Germinal center (tissue), 1 donor: ENCODE measurements at regions not wholly inside any gene's neighbourhood (a gene's known extent, or its start where the extent isn't known, plus 50 kb on each side); places are given as distances from the start of the nearest gene placed in this dataset.

Experiments
- DNase-seq: peaks from one replicate; pipeline ENCODE4 v3.0.0; 2012; ENCODE audit warnings: mixed read lengths, low spot score

DNA sequence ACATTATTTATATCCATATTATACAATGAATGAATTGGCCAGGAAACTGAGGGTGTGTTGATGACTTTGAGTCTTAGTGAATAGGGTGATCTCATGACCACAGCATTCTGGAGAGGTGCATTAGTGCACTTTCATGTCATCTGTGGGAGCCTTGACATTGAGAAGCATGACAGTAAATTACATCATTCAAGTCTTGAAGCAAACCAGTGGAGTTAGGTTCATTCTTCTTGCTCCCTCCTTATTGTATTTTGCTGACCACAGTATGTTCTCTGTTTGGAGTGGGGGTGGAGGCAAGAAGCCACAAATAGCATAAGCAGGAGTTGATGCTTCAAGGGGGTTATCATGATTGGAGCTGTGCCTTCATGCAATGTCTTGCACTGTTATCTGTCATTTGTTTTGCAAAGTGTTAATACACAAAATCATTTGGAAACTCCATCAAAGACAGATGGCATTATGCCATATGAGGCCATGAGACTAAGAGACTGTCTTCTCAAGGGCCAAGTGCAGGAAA lies 680.2 kb downstream of the NYAP2 start:
- no peak for DNase-seq

GRCh38 chr2:226079196-226079595 lies 679.7 kb downstream of the NYAP2 start:
- DNase-seq = no peak

DNA sequence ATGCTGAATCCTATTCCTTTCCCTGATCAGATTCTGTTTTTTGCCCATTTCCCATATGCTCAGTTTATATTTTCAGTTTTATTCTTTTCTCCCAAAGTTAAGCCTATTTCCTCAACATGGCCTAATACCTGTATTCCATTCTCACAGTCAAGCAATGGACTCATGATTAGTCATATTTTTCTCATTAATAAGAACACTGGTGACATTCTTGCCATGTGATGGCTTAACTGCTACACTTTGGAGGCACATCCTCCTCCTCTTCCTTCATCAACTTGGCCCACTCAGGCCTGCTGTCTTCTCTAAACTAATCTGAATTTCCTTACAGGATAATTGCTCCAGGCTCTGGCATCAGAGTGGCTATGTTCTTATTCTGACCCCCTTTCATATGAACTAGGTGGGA lies 679.2 kb downstream of the NYAP2 start:
- no peak for DNase-seq

DNA sequence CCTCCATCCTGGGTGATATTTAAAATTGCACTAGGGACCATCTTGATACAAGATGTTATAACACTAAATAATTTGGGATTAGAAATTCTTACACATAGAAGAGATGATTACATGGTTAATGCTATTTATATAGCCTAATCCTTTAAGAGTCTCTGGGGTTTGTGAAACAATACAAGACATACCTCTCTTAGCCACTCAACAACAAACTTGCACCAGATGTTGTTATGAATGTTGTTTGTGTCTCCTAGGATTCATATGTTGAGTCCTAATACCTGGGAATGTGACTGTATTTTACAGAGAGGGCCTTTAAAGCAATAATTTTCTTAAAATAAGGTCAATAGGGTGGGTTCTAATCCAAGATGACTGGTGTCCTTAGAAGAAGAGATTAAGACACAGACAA lies 678.3 kb downstream of the NYAP2 start:
- no peak for DNase-seq

GRCh38 chr2:226077031-226077430 lies 677.5 kb downstream of the NYAP2 start:
- DNase-seq = no peak

GRCh38 chr2:226076529-226076928 lies 677.0 kb downstream of the NYAP2 start:
- DNase-seq = no peak

DNA sequence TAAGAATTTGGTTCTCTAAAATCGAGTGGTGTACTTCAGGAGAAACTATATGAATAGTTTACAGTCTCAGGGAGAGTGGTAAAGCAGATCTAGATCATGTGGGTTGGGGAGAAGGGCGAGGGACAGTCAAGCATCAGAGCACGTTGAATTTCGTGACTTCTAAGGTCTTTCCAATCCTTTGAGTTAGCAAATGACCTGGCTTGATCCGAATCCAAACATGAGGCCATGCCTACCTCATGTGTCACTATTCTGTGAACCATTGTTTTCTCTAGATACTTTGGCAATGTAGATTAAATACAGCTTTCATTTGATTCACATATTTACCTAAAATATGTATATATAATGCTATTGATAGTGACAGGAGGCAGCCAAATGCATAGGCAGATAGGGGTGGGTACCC lies 674.9 kb downstream of the NYAP2 start:
- no peak for DNase-seq

GRCh38 chr2:226073496-226074160 lies 674.1 kb downstream of the NYAP2 start:
- no peak for DNase-seq

DNA sequence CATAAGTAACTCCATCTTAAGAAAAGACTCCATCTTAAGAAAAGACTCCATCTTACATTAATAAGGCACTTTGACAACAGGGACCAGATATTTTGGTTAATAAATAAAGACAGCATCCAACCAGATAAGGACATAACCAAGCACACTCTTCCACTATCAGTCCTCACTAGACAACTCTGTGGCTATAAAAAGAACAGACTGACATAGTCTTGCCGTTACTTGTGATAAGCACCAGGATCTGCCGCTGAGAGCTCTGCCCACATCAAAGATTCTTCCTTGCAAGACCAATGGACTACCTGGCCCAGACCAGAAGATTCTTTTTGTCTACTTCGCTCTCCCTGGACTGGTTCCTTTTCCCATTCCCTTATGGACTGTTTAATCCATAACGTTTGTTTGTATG lies 667.4 kb downstream of the NYAP2 start:
- DNase-seq = no peak

- no peak for DNase-seq
These were observed 666.9 kb downstream of the NYAP2 start for GRCh38 chr2:226066391-226066790.

- no peak for DNase-seq
These were observed 665.5 kb downstream of the NYAP2 start for GRCh38 chr2:226064932-226065570.

DNA sequence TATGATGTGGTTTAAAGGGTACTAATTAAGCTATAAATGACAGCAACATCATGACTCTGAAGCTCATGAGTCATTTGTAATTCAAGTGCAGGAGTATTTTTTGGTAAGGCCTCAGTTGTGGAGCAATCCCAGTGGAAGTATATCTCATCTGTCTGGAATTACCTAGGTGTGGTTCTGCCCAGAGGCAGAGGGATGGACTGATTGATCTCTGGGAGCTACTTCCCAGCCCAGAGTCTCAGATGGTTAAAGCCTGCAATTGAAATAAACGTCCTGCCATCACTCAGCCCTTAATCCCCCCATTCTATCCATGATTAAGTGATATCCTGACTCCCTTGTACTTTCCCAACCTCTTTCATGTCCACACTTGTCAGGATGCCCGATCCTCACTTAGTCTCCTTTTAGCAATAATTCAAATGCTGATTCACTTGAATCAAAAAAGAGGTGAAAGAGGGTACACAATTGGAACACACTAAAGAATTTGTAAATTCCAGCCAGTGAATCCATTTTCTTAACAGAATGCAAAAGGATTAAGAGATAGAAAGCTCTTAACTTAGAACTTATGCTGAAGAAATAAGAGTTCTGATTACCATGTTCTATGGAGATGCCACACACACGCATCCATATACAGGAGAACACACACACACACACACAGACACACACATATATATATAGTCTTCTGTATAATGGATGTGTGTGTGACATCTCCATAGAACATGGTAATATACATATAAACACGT lies 664.4 kb downstream of the NYAP2 start:
- no peak for DNase-seq

GRCh38 chr2:226059961-226060627 lies 660.6 kb downstream of the NYAP2 start:
- no peak for DNase-seq

- DNase-seq = no peak
These were observed 658.4 kb downstream of the NYAP2 start for GRCh38 chr2:226057914-226058313.

DNA sequence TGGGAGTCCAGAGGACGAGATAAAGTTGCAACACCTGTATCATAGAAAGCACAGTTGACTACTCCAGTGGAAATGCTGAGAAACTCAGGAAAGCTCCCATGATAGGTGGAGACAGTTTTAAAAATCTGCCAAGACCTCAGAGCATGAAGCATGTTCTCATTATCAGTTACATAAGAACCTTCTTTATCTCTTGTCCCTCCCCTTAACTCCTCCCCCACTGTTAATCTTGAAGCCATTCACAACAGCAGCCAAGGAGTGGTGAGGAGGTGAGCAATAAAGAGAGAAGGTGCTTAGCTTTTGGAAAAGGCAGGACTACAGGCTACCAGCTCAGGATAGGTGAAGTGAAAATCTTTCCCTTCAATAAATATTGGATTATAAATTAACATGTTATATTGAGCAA lies 657.9 kb downstream of the NYAP2 start:
- no peak for DNase-seq

- DNase-seq = no peak
These were observed 653.4 kb downstream of the NYAP2 start for GRCh38 chr2:226052772-226053416.

GRCh38 chr2:226050822-226051221 lies 651.3 kb downstream of the NYAP2 start:
- DNase-seq = no peak

DNA sequence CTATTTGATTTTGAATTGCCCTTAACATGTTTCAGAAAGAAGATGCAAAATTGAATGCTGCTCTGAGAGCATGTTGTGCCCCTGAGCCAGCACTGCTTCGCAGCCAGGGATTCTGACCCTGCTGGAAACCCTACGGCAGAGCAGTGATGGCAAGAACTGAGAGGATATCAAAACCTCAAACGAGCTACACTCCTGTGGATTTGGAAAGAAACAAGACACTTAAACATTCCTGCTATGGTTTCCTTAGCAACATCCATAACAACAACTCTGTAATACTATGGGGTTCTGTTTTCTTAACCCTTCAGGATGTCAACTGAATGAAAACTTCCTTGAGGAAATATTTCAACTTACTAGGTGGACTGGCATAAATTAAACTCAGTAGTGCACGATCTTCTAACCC lies 649.1 kb downstream of the NYAP2 start:
- no peak for DNase-seq

- no peak for DNase-seq
These were observed 645.6 kb downstream of the NYAP2 start for GRCh38 chr2:226045080-226045479.

DNA sequence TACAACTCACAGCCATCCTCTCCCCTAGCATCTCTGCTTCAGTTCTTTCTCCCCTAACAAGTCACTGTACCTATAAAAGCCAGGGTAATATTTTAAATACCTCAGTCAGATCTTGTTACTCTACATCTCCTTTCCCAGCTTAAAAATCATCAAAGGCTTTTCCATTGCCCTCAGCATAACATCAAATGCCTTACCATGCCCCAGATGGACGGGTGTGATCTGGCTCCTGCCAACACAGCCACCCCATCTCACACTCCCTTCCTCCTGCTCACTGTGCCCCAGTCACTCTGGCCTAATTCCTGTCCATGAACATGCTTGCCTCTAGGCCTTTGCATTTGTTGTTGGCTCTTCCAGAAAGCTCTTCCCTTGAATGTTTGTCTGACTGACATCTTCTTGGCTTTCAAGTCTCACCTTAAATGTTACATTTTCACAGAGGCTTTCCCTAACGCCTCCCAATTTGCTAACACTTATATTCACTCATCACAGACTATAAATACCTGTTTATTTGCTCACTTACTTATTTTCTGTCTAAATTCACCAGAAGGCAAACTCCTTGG lies 640.9 kb downstream of the NYAP2 start:
- DNase-seq = no peak

GRCh38 chr2:226037526-226037925 lies 638.0 kb downstream of the NYAP2 start:
- DNase-seq = no peak
